Ovary (tissue), 3 donors: ENCODE measurements at regions not wholly inside any gene's neighbourhood (a gene's known extent, or its start where the extent isn't known, plus 50 kb on each side); places are given as distances from the start of the nearest gene placed in this dataset.

Experiments
- CTCF ChIP-seq, 3 donors: fragments of 450-650 bp in 2 of 3; fragments of 200-600 bp in 1 of 3; IDR thresholded peaks; one replicate each; pipeline versions ENCODE4 v1.5.1 to v1.8.0; 2016 to 2022; ENCODE audit warnings: antibody characterized with exemption in 3 of 3, mild to moderate bottlenecking in 1 of 3
- EP300 ChIP-seq: sonication (generic); formaldehyde crosslinking; IDR thresholded peaks from one replicate; pipeline ENCODE4 v1.6.1; 2017; ENCODE audit warnings: antibody characterized with exemption
- POLR2A ChIP-seq: fragments of 450-650 bp; IDR thresholded peaks from one replicate; pipeline ENCODE4 v1.6.1; 2017; ENCODE audit warnings: antibody characterized with exemption, mild to moderate bottlenecking, moderate library complexity
- donor health status: DM: no; HTN: no; CAD: no.

GRCh38 chr4:100895556-100896197, 377.9 kb upstream of the EMCN start:
- TF ChIP-seq CTCF (IDR thresholded peaks at IDR 0.05), result no peak
- no peak for TF ChIP-seq EP300
- TF ChIP-seq POLR2A, result no peak
